Fibroblast of lung (primary cell): ENCODE measurements at regions not wholly inside any gene's neighbourhood (a gene's known extent, or its start where the extent isn't known, plus 50 kb on each side); places are given as distances from the start of the nearest gene placed in this dataset.

Experiments used
- DNase-seq, 2 donors: peaks; one replicate each; pipeline versions ENCODE4 v3.0.0 to v3.0.0-alpha.2; 2010; ENCODE audit warnings: low read depth in 2 of 2
- H2AFZ ChIP-seq: 2 replicates; pipeline ENCODE4 v1.5.1; 2012; ENCODE audit warnings: low read length, control low read depth, inconsistent platforms
- H3K27ac ChIP-seq: 2 replicates; pipeline ENCODE4 v1.5.1; 2011; ENCODE audit warnings: low read length, control low read depth; ENCODE audit not compliant: insufficient read depth
- H3K27me3 ChIP-seq: 2 replicates; pipeline ENCODE4 v1.5.1; 2011; ENCODE audit warnings: mild to moderate bottlenecking, low read length; ENCODE audit not compliant: control insufficient read depth, insufficient read depth
- H3K36me3 ChIP-seq: 2 replicates; pipeline ENCODE4 v1.5.1; 2011; ENCODE audit warnings: low read length; ENCODE audit not compliant: control insufficient read depth, insufficient read depth
- H3K4me1 ChIP-seq: 2 replicates; pipeline ENCODE4 v1.5.1; 2011; ENCODE audit warnings: low read length; ENCODE audit not compliant: control insufficient read depth, insufficient read depth; ENCODE audit errors: extremely low read depth
- H3K4me2 ChIP-seq: 2 replicates; pipeline ENCODE4 v1.5.1; 2011; ENCODE audit warnings: low read length, control low read depth; ENCODE audit not compliant: insufficient read depth; ENCODE audit errors: extremely low read depth
- H3K4me3 ChIP-seq, 4 experiments: fragments of 200-600 bp in 1 of 4; sonication (generic) in 1 of 4; replicated peaks in 1 of 4; 2 replicates each; pipeline ENCODE4 v1.5.1; 2011 to 2016; ENCODE audit warnings: low read length in 4 of 4, low read depth in 3 of 4, mild to moderate bottlenecking in 3 of 4, control low read depth in 2 of 4, inconsistent platforms in 1 of 4, mixed read lengths in 1 of 4; ENCODE audit not compliant: insufficient read depth in 1 of 4; ENCODE audit errors: control extremely low read depth in 1 of 4
- H3K79me2 ChIP-seq: 2 replicates; pipeline ENCODE4 v1.5.1; 2012; ENCODE audit warnings: mild to moderate bottlenecking, low read length, inconsistent platforms; ENCODE audit not compliant: control insufficient read depth, insufficient read depth
- H3K9ac ChIP-seq: 2 replicates; pipeline ENCODE4 v1.5.1; 2011; ENCODE audit warnings: mild to moderate bottlenecking, low read length, control low read depth; ENCODE audit not compliant: insufficient read depth
- H3K9me3 ChIP-seq: 2 replicates; pipeline ENCODE4 v1.5.1; 2012; ENCODE audit warnings: low read depth, low read length; ENCODE audit not compliant: control insufficient read depth, insufficient read depth
- H4K20me1 ChIP-seq: 2 replicates; pipeline ENCODE4 v1.5.1; 2011; ENCODE audit warnings: low read length; ENCODE audit not compliant: control insufficient read depth, insufficient read depth; ENCODE audit errors: extremely low read depth
- EZH2 ChIP-seq: IDR thresholded peaks from 2 replicates; pipeline ENCODE4 v1.5.1; 2012; ENCODE audit warnings: low read length, control low read depth, mild to moderate bottlenecking; ENCODE audit errors: missing control alignments
- TF ChIP-seq, protein P1 (sequence below), 2 donors: IDR thresholded peaks in 1 of 2; conservative IDR thresholded peaks in 1 of 2; 1 replicate in 1 of 2; 2 replicates in 1 of 2; pipeline ENCODE4 v1.5.1; 2011 to 2012; ENCODE audit warnings: low read length in 2 of 2, control low read depth in 1 of 2, inconsistent platforms in 1 of 2, low read depth in 1 of 2, mild to moderate bottlenecking in 1 of 2

DNA sequence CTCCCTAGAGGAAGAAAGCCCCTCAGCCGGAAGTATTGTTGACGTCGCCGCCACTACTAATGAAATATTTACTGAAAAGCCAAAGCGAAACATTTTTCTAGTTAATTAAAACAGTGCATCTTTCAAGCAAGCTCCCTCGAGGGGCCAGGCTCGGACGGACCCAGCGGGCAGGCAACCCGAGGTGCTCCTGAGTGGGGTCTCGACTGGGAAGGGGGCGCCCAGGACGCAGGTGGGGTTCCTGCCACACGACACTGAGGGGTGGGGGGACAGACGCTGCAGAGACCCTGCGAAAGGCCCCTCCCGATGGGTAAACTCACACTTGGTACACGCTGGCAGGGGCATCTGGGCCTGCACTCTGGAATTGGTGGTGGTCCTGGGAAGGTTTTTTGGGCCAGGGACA lies 72.4 kb upstream of the ADGRA1 start:
- Histone ChIP-seq H4K20me1 (no peaks in the 10 kb centered on the region), H3K9me3 (no peaks in the 10 kb centered on the region)
- TF ChIP-seq, protein P1, sequence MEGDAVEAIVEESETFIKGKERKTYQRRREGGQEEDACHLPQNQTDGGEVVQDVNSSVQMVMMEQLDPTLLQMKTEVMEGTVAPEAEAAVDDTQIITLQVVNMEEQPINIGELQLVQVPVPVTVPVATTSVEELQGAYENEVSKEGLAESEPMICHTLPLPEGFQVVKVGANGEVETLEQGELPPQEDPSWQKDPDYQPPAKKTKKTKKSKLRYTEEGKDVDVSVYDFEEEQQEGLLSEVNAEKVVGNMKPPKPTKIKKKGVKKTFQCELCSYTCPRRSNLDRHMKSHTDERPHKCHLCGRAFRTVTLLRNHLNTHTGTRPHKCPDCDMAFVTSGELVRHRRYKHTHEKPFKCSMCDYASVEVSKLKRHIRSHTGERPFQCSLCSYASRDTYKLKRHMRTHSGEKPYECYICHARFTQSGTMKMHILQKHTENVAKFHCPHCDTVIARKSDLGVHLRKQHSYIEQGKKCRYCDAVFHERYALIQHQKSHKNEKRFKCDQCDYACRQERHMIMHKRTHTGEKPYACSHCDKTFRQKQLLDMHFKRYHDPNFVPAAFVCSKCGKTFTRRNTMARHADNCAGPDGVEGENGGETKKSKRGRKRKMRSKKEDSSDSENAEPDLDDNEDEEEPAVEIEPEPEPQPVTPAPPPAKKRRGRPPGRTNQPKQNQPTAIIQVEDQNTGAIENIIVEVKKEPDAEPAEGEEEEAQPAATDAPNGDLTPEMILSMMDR (conservative IDR thresholded peaks at IDR 0.05 in 1 of 2, IDR thresholded peaks at IDR 0.05 in 1 of 2; ENCODE audit: low read depth in 1 of 2, low read length in 2 of 2) = no peak
- TF ChIP-seq EZH2 = no peak

DNA sequence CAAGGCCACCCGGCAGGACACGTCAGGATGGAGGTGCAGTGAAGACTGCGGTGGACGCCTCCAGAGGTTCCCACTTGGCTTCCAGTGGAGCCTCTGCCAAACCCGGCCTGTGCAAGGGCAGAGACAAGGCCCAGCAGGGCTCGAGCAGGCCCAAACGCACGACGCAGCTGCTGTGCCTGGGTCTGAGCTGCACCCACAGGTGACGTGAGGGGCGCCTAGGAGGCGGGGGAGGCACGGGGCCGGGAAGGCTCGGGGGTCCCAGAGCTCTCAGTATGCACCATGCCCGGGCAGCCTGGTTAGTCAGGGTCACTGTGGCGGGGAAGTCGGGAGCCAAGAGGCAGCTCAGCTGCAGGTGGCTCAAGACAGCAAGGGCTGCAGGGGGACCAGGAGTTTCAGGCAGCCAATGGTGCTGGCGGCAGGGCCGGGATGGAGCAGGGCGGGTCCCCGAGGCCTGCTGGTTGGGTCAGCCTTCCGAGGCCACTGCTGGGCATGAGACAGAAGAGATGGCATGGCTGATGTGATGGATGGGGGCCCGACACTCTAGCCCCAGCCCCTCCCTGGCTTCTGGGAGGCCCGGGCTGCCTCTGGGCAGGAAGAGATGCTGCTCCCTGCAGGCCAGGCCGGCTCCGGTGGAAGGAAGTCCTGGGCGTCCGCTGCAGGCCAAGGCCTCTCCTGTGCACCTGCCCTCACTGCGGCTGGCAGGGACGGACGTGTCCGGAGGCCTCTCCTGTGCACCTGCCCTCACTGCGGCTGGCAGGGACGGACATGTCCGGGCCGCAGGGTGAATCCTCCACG lies 72.2 kb upstream of the CFAP46 start:
- no peak overlapping the region for H3K4me3 ChIP-seq
- H3K36me3 ChIP-seq = no peaks in the 10 kb centered on the region
- no peaks in the 10 kb centered on the region for H3K27me3 ChIP-seq
- H3K9me3 ChIP-seq = no peaks in the 10 kb centered on the region
- H3K79me2 ChIP-seq = no peaks in the 10 kb centered on the region
- H3K4me2 ChIP-seq = no peak overlapping the region
- DNase-seq = no peak
- no peaks in the 10 kb centered on the region for H4K20me1 ChIP-seq
- H3K4me1 ChIP-seq = no peaks in the 10 kb centered on the region
- TF ChIP-seq EZH2 = no peak
- TF ChIP-seq, protein P1 (conservative IDR thresholded peaks at IDR 0.05 in 1 of 2, IDR thresholded peaks at IDR 0.05 in 1 of 2; ENCODE audit: low read depth in 1 of 2, low read length in 2 of 2) = no peak
- H3K9ac ChIP-seq = no peak overlapping the region
- no peak overlapping the region for H2AFZ ChIP-seq
- no peak overlapping the region for H3K27ac ChIP-seq

More for the DNA sequence above, 72.4 kb upstream of the ADGRA1 start:
- Histone ChIP-seq H3K27me3 (no peaks in the 10 kb centered on the region), H3K9ac (no peak overlapping the region), H3K27ac (no peak overlapping the region), H3K4me2 (no peak overlapping the region), H3K36me3 (no peaks in the 10 kb centered on the region), H3K4me1 (no peaks in the 10 kb centered on the region), H3K4me3 (no peak overlapping the region), H3K79me2 (no peaks in the 10 kb centered on the region), H2AFZ (no peak overlapping the region)
- no peak for DNase-seq

DNA sequence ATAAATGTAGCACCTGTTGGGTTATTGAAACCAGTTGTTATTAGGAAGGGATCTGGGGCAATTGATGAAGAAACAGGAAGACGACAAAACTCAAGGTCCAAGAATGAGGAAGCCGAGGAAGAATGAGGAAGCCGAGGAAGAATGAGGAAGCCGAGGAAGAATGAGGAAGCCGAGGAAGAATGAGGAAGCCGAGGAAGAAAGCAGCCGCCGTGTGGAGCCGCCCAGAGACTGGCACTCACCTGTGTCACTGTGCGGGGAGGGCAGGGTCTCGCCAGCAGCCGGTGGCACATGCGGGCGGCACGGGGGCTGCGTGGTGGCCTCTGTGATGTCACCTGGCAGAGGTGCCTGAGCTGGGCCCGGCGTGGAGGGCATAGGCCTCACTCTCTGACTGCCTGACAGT lies 71.1 kb upstream of the CFAP46 start:
- Histone ChIP-seq H3K4me2 (no peak overlapping the region), H3K27ac (no peak overlapping the region), H3K36me3 (no peaks in the 10 kb centered on the region), H3K27me3 (no peaks in the 10 kb centered on the region), H2AFZ (no peak overlapping the region), H3K4me1 (no peaks in the 10 kb centered on the region), H3K9ac (no peak overlapping the region), H3K79me2 (no peaks in the 10 kb centered on the region), H3K9me3 (no peaks in the 10 kb centered on the region), H4K20me1 (no peaks in the 10 kb centered on the region), H3K4me3 (no peak overlapping the region)
- TF ChIP-seq, protein P1 (conservative IDR thresholded peaks at IDR 0.05 in 1 of 2, IDR thresholded peaks at IDR 0.05 in 1 of 2; ENCODE audit: low read depth in 1 of 2, low read length in 2 of 2) = no peak
- TF ChIP-seq EZH2 = no peak
- DNase-seq = no peak
